AG09319 (cell line): ENCODE measurements at regions not wholly inside any gene's neighbourhood (a gene's known extent, or its start where the extent isn't known, plus 50 kb on each side); places are given as distances from the start of the nearest gene placed in this dataset.

Experiments
- DNase-seq: peaks from one replicate; pipeline ENCODE4 v3.0.0-alpha.2; 2010; ENCODE audit warnings: low read depth; ENCODE audit errors: extremely low read depth
- CTCF ChIP-seq: IDR thresholded peaks from 2 replicates; pipeline ENCODE4 v1.5.1; 2011; ENCODE audit warnings: low read depth, mild to moderate bottlenecking, inconsistent platforms, low read length, moderate library complexity

- no peak for TF ChIP-seq CTCF
- DNase-seq = no peak
Observed at GRCh38 chr5:143466632-143467031, 63.1 kb upstream of the NR3C1 start.

- TF ChIP-seq CTCF = no peak
- no peak for DNase-seq
Observed at GRCh38 chr5:143464723-143465490, 61.4 kb upstream of the NR3C1 start.

GRCh38 chr5:143462431-143462830, 58.9 kb upstream of the NR3C1 start:
- no peak for TF ChIP-seq CTCF
- DNase-seq = no peak

GRCh38 chr5:143459433-143459832, 55.9 kb upstream of the NR3C1 start:
- DNase-seq = no peak
- no peak for TF ChIP-seq CTCF

GRCh38 chr5:143456952-143457547, 53.6 kb upstream of the NR3C1 start:
- no peak for DNase-seq
- TF ChIP-seq CTCF = no peak

GRCh38 chr5:143454936-143455516, 51.5 kb upstream of the NR3C1 start:
- DNase-seq = no peak
- no peak for TF ChIP-seq CTCF

- no peak for TF ChIP-seq CTCF
- DNase-seq = no peak
Observed at GRCh38 chr5:143453720-143454119, 50.2 kb upstream of the NR3C1 start.
